Spleen (tissue), 11 donors: ENCODE measurements at regions not wholly inside any gene's neighbourhood (a gene's known extent, or its start where the extent isn't known, plus 50 kb on each side); places are given as distances from the start of the nearest gene placed in this dataset.

Experiments
- DNase-seq: peaks from one replicate; pipeline ENCODE4 v3.0.0-alpha.2; 2020
- H3K27ac ChIP-seq, 8 donors: fragments of 200-600 bp; sonication (generic) in 7 of 8; 1 replicate in 4 of 8; 2 replicates in 4 of 8; pipeline versions ENCODE4 v1.5.0 to v1.8.0; 2016 to 2021; ENCODE audit warnings: inconsistent platforms in 4 of 8, mild to moderate bottlenecking in 4 of 8, moderate library complexity in 1 of 8
- H3K27me3 ChIP-seq, 7 donors: fragments of 200-600 bp; sonication (generic) in 6 of 7; replicated peaks in 1 of 7; 1 replicate in 4 of 7; 2 replicates in 3 of 7; pipeline versions ENCODE4 v1.5.0 to v1.8.0; 2016 to 2021; ENCODE audit warnings: inconsistent platforms in 3 of 7, mild to moderate bottlenecking in 1 of 7
- H3K36me3 ChIP-seq, 6 donors: fragments of 200-600 bp; sonication (generic) in 5 of 6; 1 replicate in 4 of 6; 2 replicates in 2 of 6; pipeline versions ENCODE4 v1.5.0 to v1.8.0; 2016 to 2021; ENCODE audit warnings: inconsistent platforms in 2 of 6
- H3K4me1 ChIP-seq, 6 donors: fragments of 200-600 bp; sonication (generic) in 5 of 6; 1 replicate in 3 of 6; 2 replicates in 3 of 6; pipeline versions ENCODE4 v1.5.0 to v1.8.0; 2016 to 2021; ENCODE audit warnings: inconsistent platforms in 3 of 6
- H3K4me3 ChIP-seq, 8 donors: fragments of 200-600 bp; sonication (generic) in 7 of 8; 1 replicate in 4 of 8; 2 replicates in 4 of 8; pipeline versions ENCODE4 v1.5.0 to v1.8.0; 2016 to 2021; ENCODE audit warnings: inconsistent platforms in 4 of 8, mild to moderate bottlenecking in 4 of 8, moderate library complexity in 2 of 8
- H3K9me3 ChIP-seq, 8 donors: fragments of 200-600 bp; sonication (generic) in 7 of 8; 1 replicate in 4 of 8; 2 replicates in 4 of 8; pipeline versions ENCODE4 v1.5.0 to v1.8.0; 2016 to 2021; ENCODE audit warnings: inconsistent platforms in 4 of 8
- POLR2A ChIP-seq, 3 donors: fragments of 450-650 bp; IDR thresholded peaks; one replicate each; pipeline ENCODE4 v1.5.1; 2017; ENCODE audit warnings: antibody characterized with exemption in 3 of 3, mild to moderate bottlenecking in 1 of 3
- POLR2AphosphoS5 ChIP-seq, 3 donors: sonication (generic); formaldehyde crosslinking; IDR thresholded peaks; one replicate each; pipeline ENCODE4 v1.5.1; 2017; ENCODE audit warnings: antibody characterized with exemption in 3 of 3
- WGBS, 5 donors: extraction: QIAGEN DNeasy Blood & Tissue Kit in 3 of 5; methylation state at CpG; one replicate each; pipeline versions ENCODE4 v1.1.5 to v1.1.7; 2013 to 2018; 5-methylcytosine and 5-hydroxymethylcytosine counted together
- intact Hi-C: fragments of 100-400 bp; cut with DNase I; formaldehyde crosslinking; loops from one replicate; pipeline ENCODE4 v1.15.0; 2023; ENCODE audit warnings: low total_unique reads
- TF ChIP-seq, protein P1 (sequence below), 11 experiments: fragments of 200-600 bp in 7 of 11; fragments of 450-650 bp in 4 of 11; sonication (generic) in 4 of 11; IDR thresholded peaks in 8 of 11; conservative IDR thresholded peaks in 3 of 11; 1 replicate in 7 of 11; 2 replicates in 4 of 11; pipeline versions ENCODE4 v1.4.0 to v1.8.0; 2016 to 2021; ENCODE audit warnings: antibody characterized with exemption in 11 of 11, inconsistent platforms in 4 of 11, mild to moderate bottlenecking in 1 of 11
- donor health status: healthy with polysubstance abuse.
- donor health status: DM: no; HTN: no; CAD: no; lungs with moderate emphysema.
- donor health status: DM: no; HTN: no; CAD: no.
- donor health status: Bipolar disorder and iron deficiency.
- donor health status: healthy.
- donor health status: DM: no; HTN: no; CAD: no.
- donor health status: DM: yes; HTN: yes; CAD: no.

DNA sequence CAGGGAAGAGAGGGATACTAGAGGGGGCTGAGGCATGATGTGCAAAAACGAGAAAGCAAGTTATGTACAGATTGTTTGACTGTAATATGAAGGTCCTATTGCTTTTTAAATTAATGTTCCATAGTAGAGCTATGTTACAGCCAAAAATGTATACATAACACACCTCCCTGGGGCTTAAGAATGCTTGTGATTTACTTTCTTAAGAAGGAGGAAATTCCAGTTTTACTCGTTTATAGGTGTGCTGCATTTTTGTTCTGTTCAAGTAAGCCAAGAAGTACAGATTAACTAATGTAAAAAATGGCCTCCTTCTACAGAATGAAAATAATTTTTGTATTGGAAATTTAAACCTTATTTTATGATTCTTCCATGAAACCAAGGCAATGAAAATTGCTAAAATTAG, 614.4 kb upstream of the NR3C2 start:
- no peaks in the 10 kb centered on the region for H3K27me3 ChIP-seq
- H3K9me3 ChIP-seq: no peaks in the 10 kb centered on the region
- intact Hi-C loops: no loop called here
- no peak overlapping the region for H3K27ac ChIP-seq
- no peak for TF ChIP-seq POLR2AphosphoS5 (IDR thresholded peaks at IDR 0.05)
- no peak for TF ChIP-seq POLR2A (IDR thresholded peaks at IDR 0.05)
- TF ChIP-seq, protein P1, sequence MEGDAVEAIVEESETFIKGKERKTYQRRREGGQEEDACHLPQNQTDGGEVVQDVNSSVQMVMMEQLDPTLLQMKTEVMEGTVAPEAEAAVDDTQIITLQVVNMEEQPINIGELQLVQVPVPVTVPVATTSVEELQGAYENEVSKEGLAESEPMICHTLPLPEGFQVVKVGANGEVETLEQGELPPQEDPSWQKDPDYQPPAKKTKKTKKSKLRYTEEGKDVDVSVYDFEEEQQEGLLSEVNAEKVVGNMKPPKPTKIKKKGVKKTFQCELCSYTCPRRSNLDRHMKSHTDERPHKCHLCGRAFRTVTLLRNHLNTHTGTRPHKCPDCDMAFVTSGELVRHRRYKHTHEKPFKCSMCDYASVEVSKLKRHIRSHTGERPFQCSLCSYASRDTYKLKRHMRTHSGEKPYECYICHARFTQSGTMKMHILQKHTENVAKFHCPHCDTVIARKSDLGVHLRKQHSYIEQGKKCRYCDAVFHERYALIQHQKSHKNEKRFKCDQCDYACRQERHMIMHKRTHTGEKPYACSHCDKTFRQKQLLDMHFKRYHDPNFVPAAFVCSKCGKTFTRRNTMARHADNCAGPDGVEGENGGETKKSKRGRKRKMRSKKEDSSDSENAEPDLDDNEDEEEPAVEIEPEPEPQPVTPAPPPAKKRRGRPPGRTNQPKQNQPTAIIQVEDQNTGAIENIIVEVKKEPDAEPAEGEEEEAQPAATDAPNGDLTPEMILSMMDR (IDR thresholded peaks at IDR 0.05 in 8 of 11, conservative IDR thresholded peaks at IDR 0.05 in 3 of 11): no peak
- no peak overlapping the region for H3K4me3 ChIP-seq
- DNase-seq: no peak
- H3K36me3 ChIP-seq: no peaks in the 10 kb centered on the region
- no peaks in the 10 kb centered on the region for H3K4me1 ChIP-seq
- 64 to 84% (median 67%) methylated on average over 2 of the region's 2 CpGs for WGBS, 5 donors

GRCh38 chr4:149055624-149056023, 613.4 kb upstream of the NR3C2 start:
- no peak for DNase-seq
- H3K9me3 ChIP-seq: no peaks in the 10 kb centered on the region
- H3K4me1 ChIP-seq: no peaks in the 10 kb centered on the region
- no peak overlapping the region for H3K27ac ChIP-seq
- H3K4me3 ChIP-seq: no peak overlapping the region
- intact Hi-C loops: no loop called here
- H3K36me3 ChIP-seq: no peaks in the 10 kb centered on the region
- no peak for TF ChIP-seq POLR2A (IDR thresholded peaks at IDR 0.05)
- no peak for TF ChIP-seq POLR2AphosphoS5 (IDR thresholded peaks at IDR 0.05)
- TF ChIP-seq, protein P1 (IDR thresholded peaks at IDR 0.05 in 8 of 11, conservative IDR thresholded peaks at IDR 0.05 in 3 of 11): no peak
- H3K27me3 ChIP-seq: no peaks in the 10 kb centered on the region
- WGBS, 5 donors: 52 to 80% (median 54%) methylated on average over 1 of the region's 1 CpG

DNA sequence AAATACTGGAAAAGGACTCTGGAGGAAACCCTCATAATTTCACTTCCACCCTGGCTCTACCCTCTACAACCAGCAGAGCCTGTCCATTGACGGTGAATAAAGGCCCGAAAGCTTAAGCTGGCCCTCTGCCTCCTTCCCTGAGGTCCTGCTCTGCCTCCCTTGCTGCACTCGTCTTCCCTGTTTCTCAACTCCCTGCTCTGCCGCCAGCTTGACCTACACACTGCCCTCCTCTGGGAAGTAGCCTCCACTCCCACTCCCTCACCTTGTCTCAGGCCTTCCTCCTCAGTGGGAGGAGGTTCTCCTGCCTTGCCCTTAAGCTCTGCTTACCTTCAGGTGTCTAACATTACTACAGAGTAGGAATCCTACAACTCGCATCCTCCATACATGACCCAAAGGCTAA, 608.6 kb upstream of the NR3C2 start:
- Histone ChIP-seq H3K4me3 (no peak overlapping the region), H3K36me3 (no peaks in the 10 kb centered on the region), H3K4me1 (no peaks in the 10 kb centered on the region), H3K27me3 (no peaks in the 10 kb centered on the region), H3K27ac (no peak overlapping the region), H3K9me3 (no peaks in the 10 kb centered on the region)
- intact Hi-C loops: no loop called here
- no peak for TF ChIP-seq POLR2A (IDR thresholded peaks at IDR 0.05)
- TF ChIP-seq POLR2AphosphoS5 (IDR thresholded peaks at IDR 0.05): no peak
- TF ChIP-seq, protein P1 (IDR thresholded peaks at IDR 0.05 in 8 of 11, conservative IDR thresholded peaks at IDR 0.05 in 3 of 11): no peak
- WGBS, 5 donors: 88 to 91% (median 89%) methylated on average over 5 of the region's 5 CpGs
- DNase-seq: no peak

DNA sequence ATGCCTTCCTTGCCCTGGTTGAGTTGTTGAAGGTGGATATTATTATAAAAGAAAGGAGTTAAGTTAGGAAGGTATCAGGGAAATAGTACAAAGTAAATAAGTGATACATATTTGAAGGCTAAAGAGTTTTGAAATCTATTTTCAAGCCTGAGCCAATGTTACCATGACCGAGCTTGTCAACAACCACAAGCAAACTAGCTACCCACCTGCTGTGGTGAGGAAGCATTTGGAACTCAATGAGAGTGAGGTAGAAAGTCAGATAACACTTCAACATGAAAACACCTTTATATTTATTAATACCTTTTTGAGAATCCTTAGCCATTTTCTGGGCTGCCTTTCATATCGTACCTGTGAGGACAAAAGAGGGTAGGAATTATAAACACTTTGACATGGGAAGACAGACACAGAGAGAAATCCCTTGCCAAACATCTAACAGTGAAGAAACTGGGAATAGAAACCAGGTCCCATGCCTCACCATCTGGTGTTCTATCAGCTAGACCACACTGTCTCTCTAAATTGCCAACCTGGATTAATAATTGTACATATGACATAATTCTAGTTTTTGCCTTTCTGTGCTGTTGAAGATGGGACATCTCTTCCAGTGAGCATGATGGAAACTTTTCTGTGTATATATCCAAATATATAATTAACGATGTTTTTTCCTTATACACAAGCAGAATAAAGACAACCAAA, 606.4 kb upstream of the NR3C2 start:
- no peaks in the 10 kb centered on the region for H3K27me3 ChIP-seq
- no peak for DNase-seq
- no peaks in the 10 kb centered on the region for H3K4me1 ChIP-seq
- no peak overlapping the region for H3K4me3 ChIP-seq
- WGBS, 5 donors: 83 to 91% (median 85%) methylated on average over 3 of the region's 3 CpGs
- H3K27ac ChIP-seq: no peak overlapping the region
- intact Hi-C loops: no loop called here
- no peaks in the 10 kb centered on the region for H3K9me3 ChIP-seq
- TF ChIP-seq, protein P1 (IDR thresholded peaks at IDR 0.05 in 8 of 11, conservative IDR thresholded peaks at IDR 0.05 in 3 of 11): no peak
- no peaks in the 10 kb centered on the region for H3K36me3 ChIP-seq
